ENCODE measurements at regions not wholly inside any gene's neighbourhood (a gene's known extent, or its start where the extent isn't known, plus 50 kb on each side); places are given as distances from the start of the nearest gene placed in this dataset.
"Not testable (repeated sequence)": the region's sequence is repeated elsewhere in the genome, so short reads cannot be mapped to it uniquely, and the experiment has no call there.

- DNase-seq (ENCODE audit: low read depth in 2 of 2), result no peak
Observed at GRCh38 chr2:8502316-8502715, 179.5 kb upstream of the ID2 start.

- DNase-seq (ENCODE audit: low read depth in 2 of 2), result no peak
Observed at GRCh38 chr2:8505311-8505920, 176.4 kb upstream of the ID2 start.

GRCh38 chr2:8506746-8507145 lies 175.1 kb upstream of the ID2 start:
- no peak for DNase-seq (ENCODE audit: low read depth in 2 of 2)

- DNase-seq (ENCODE audit: low read depth in 2 of 2), result no peak
Observed at GRCh38 chr2:8508766-8509165, 173.1 kb upstream of the ID2 start.

GRCh38 chr2:8509621-8510020 lies 172.2 kb upstream of the ID2 start:
- DNase-seq (ENCODE audit: low read depth in 2 of 2), result no peak

GRCh38 chr2:8510055-8510454 lies 171.8 kb upstream of the ID2 start:
- not testable (repeated sequence) for DNase-seq (ENCODE audit: low read depth in 2 of 2)

- no peak for DNase-seq (ENCODE audit: low read depth in 2 of 2)
Observed at GRCh38 chr2:8510519-8510918, 171.3 kb upstream of the ID2 start.

- DNase-seq (ENCODE audit: low read depth in 2 of 2), result no peak
Observed at GRCh38 chr2:8511868-8512612, 169.8 kb upstream of the ID2 start.

GRCh38 chr2:8513601-8514273 lies 168.1 kb upstream of the ID2 start:
- DNase-seq (ENCODE audit: low read depth in 2 of 2), result no peak

- no peak for DNase-seq (ENCODE audit: low read depth in 2 of 2)
Observed at GRCh38 chr2:8514274-8514662, 167.6 kb upstream of the ID2 start.

GRCh38 chr2:8514796-8515758 lies 166.8 kb upstream of the ID2 start:
- no peak for DNase-seq (ENCODE audit: low read depth in 2 of 2)

GRCh38 chr2:8515864-8516533 lies 165.9 kb upstream of the ID2 start:
- DNase-seq (ENCODE audit: low read depth in 2 of 2), result no peak

- no peak for DNase-seq (ENCODE audit: low read depth in 2 of 2)
Observed at GRCh38 chr2:8517850-8518498, 163.9 kb upstream of the ID2 start.

GRCh38 chr2:8518979-8519668 lies 162.7 kb upstream of the ID2 start:
- DNase-seq (ENCODE audit: low read depth in 2 of 2), result no peak

GRCh38 chr2:8520791-8521344 lies 161.0 kb upstream of the ID2 start:
- DNase-seq (ENCODE audit: low read depth in 2 of 2), result no peak

GRCh38 chr2:8522687-8523086 lies 159.2 kb upstream of the ID2 start:
- DNase-seq (ENCODE audit: low read depth in 2 of 2), result no peak

GRCh38 chr2:8524388-8524787 lies 157.5 kb upstream of the ID2 start:
- DNase-seq (ENCODE audit: low read depth in 2 of 2), result no peak

- no peak for DNase-seq (ENCODE audit: low read depth in 2 of 2)
Observed at GRCh38 chr2:8524823-8525222, 157.0 kb upstream of the ID2 start.

GRCh38 chr2:8525236-8525581 lies 156.6 kb upstream of the ID2 start:
- no peak for DNase-seq (ENCODE audit: low read depth in 2 of 2)
